Endothelial cell of umbilical vein (primary cell): ENCODE measurements at regions not wholly inside any gene's neighbourhood (a gene's known extent, or its start where the extent isn't known, plus 50 kb on each side); places are given as distances from the start of the nearest gene placed in this dataset.

ENCODE experiments used
- BruUV-seq: library from RNA; stranded (reverse); fragments of 400-500 nt; replicated peaks from 2 replicates; lab custom pipeline; 2021; lab: Mats Ljungman, UMichigan
- CTCF ChIA-PET: fragments of 300-600, 350-600 bp; sonication (Branson Sonifier 250); formaldehyde crosslinking; loops from one replicate; lab custom pipeline; 2021; ENCODE audit warnings: antibody characterized with exemption, inconsistent platforms; lab: Charles Lee
- POLR2A ChIA-PET: fragments of 300-600, 350-600 bp; sonication (Branson Sonifier 250); formaldehyde crosslinking; loops from one replicate; lab custom pipeline; 2021; ENCODE audit warnings: antibody characterized with exemption, inconsistent platforms; lab: Charles Lee
- DNase-seq: peaks from one replicate; pipeline ENCODE4 v3.0.0-alpha.2; 2011; ENCODE audit warnings: low read depth, low spot score
- FAIRE-seq: peaks from 2 replicates; lab custom pipeline; 2011; peaks lifted over from hg19 to GRCh38; lab: Jason Lieb, UNC
- H2AFZ ChIP-seq: 2 replicates; pipeline ENCODE4 v1.6.0; 2012; ENCODE audit warnings: low read depth, low read length, control low read depth, inconsistent platforms
- H3K27ac ChIP-seq: 2 replicates; pipeline ENCODE4 v1.5.1; 2011; ENCODE audit warnings: low read depth, mild to moderate bottlenecking, control low read depth, low read length, moderate library complexity; ENCODE audit not compliant: insufficient read depth
- H3K27me3 ChIP-seq, 2 experiments: 2 replicates each; pipeline versions ENCODE4 v1.6.0 to v1.6.1; 2011; ENCODE audit warnings: low read length in 2 of 2, mixed read lengths in 1 of 2; ENCODE audit not compliant: control insufficient read depth in 2 of 2, insufficient read depth in 2 of 2
- H3K36me3 ChIP-seq, 2 experiments: 2 replicates in 1 of 2; 3 replicates in 1 of 2; pipeline ENCODE4 v1.5.1; 2011; ENCODE audit warnings: low read length in 2 of 2, mild to moderate bottlenecking in 1 of 2, moderate library complexity in 1 of 2; ENCODE audit not compliant: control insufficient read depth in 2 of 2, insufficient read depth in 2 of 2; ENCODE audit errors: extremely low read depth in 1 of 2
- H3K4me1 ChIP-seq: 3 replicates; pipeline ENCODE4 v1.5.1; 2011; ENCODE audit warnings: mild to moderate bottlenecking, low read length; ENCODE audit not compliant: control insufficient read depth, insufficient read depth; ENCODE audit errors: extremely low read depth
- H3K4me2 ChIP-seq: 2 replicates; pipeline ENCODE4 v1.6.1; 2011; ENCODE audit warnings: low read length, control low read depth, mixed read lengths; ENCODE audit not compliant: insufficient read depth
- H3K4me3 ChIP-seq, 3 experiments: fragments of 200-600 bp in 1 of 3; sonication (generic), shearing (Covaris generic) in 1 of 3; replicated peaks in 1 of 3; 2 replicates each; pipeline ENCODE4 v1.5.1; 2011 to 2016; ENCODE audit warnings: control low read depth in 3 of 3, low read length in 3 of 3, mild to moderate bottlenecking in 2 of 3, inconsistent platforms in 1 of 3, low read depth in 1 of 3, moderate library complexity in 1 of 3; ENCODE audit not compliant: insufficient read depth in 1 of 3
- H3K79me2 ChIP-seq: 2 replicates; pipeline ENCODE4 v1.6.0; 2012; ENCODE audit warnings: low read length, inconsistent platforms; ENCODE audit not compliant: control insufficient read depth, insufficient read depth
- H3K9ac ChIP-seq: replicated peaks from 2 replicates; pipeline ENCODE3; 2011; ENCODE audit warnings: low read length, control low read depth; ENCODE audit not compliant: insufficient read depth; ENCODE audit errors: extremely low read depth
- H3K9me1 ChIP-seq: replicated peaks from 3 replicates; pipeline ENCODE4 v1.6.0; 2011; ENCODE audit warnings: mild to moderate bottlenecking, low read length; ENCODE audit not compliant: control insufficient read depth, insufficient read depth; ENCODE audit errors: extremely low read depth
- H3K9me3 ChIP-seq: replicated peaks from 2 replicates; pipeline ENCODE4 v1.5.1; 2012; ENCODE audit warnings: low read length, inconsistent platforms; ENCODE audit not compliant: control insufficient read depth, insufficient read depth
- H4K20me1 ChIP-seq: replicated peaks from 2 replicates; pipeline ENCODE3; 2011; ENCODE audit warnings: mild to moderate bottlenecking, low read length; ENCODE audit not compliant: control insufficient read depth, insufficient read depth; ENCODE audit errors: extremely low read depth
- EZH2 ChIP-seq: IDR thresholded peaks from 2 replicates; pipeline ENCODE4 v1.6.1; 2012; ENCODE audit warnings: borderline replicate concordance, low read depth, mild to moderate bottlenecking, moderate library complexity, low read length, inconsistent platforms; ENCODE audit not compliant: severe bottlenecking
- FOS ChIP-seq: IDR thresholded peaks from 2 replicates; pipeline ENCODE4 v1.6.1; 2011; ENCODE audit warnings: mild to moderate bottlenecking, low read length, moderate library complexity, borderline replicate concordance; ENCODE audit not compliant: insufficient read depth
- GATA2 ChIP-seq: IDR thresholded peaks from 2 replicates; pipeline ENCODE4 v1.7.0; 2011; ENCODE audit warnings: low read depth, mild to moderate bottlenecking, moderate library complexity, mixed read lengths, low read length; ENCODE audit not compliant: insufficient read length, insufficient read depth
- JUN ChIP-seq: IDR thresholded peaks from 2 replicates; pipeline ENCODE4 v1.6.1; 2011; ENCODE audit warnings: borderline replicate concordance, low read depth; ENCODE audit not compliant: insufficient read length, insufficient read depth
- MYC ChIP-seq: IDR thresholded peaks from one replicate; pipeline ENCODE4 v1.6.1; 2011; ENCODE audit warnings: mild to moderate bottlenecking, low read depth, low read length
- POLR2A ChIP-seq: IDR thresholded peaks from 2 replicates; pipeline ENCODE4 v1.6.1; 2012; ENCODE audit warnings: low read depth, mild to moderate bottlenecking, control low read depth, low read length
- POLR2AphosphoS5 ChIP-seq: IDR thresholded peaks from 2 replicates; pipeline ENCODE4 v1.6.1; 2012; ENCODE audit warnings: low read depth, mild to moderate bottlenecking, control low read depth, low read length, moderate library complexity; ENCODE audit not compliant: insufficient read depth
- dilution Hi-C: fragments of 300-500 bp; cut with MboI; formaldehyde crosslinking; loops from one replicate; pipeline ENCODE4 v1.15.0; 2019; ENCODE audit warnings: low sequenced_read_pairs; ENCODE audit not compliant: extremely low pct_ligation_motif_present
- intact Hi-C: fragments of 100-400 bp; cut with micrococcal nuclease; formaldehyde crosslinking; loops from one replicate; pipeline ENCODE4 v1.10.0; 2022
- TF ChIP-seq, protein P1 (sequence below), 2 donors: IDR thresholded peaks; 1 replicate in 1 of 2; 2 replicates in 1 of 2; pipeline ENCODE4 v1.5.1; 2011; ENCODE audit warnings: low read length in 2 of 2, mild to moderate bottlenecking in 2 of 2, moderate library complexity in 2 of 2, control low read depth in 1 of 2, inconsistent platforms in 1 of 2, low read depth in 1 of 2; ENCODE audit not compliant: insufficient read depth in 1 of 2; ENCODE audit errors: extremely low read depth in 1 of 2
- TF ChIP-seq, protein P2 (sequence below): IDR thresholded peaks from 2 replicates; pipeline ENCODE4 v1.6.1; 2011; ENCODE audit not compliant: insufficient read depth, insufficient read length

DNA sequence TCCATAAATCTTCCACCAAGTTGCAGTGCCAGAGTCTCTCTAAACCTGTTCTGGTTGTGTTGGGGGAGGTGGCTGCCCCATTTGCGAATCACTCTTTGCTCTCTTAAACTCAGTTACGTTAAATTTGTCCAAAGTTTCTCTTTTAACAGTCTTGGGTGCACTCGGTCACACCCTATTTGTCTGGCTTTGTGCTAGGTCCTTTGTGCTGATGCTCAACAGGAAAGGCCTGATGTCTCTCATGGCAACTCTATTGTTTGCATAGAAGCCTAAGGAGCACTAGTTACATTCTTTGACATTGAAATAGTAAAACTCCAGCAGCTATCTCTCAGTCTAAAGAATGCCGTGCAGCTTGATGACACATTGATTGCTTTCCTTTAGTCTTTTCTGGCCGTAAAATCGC is 105.1 kb downstream of the TRMT11 start:
- no peaks in the 10 kb centered on the region for H3K36me3 ChIP-seq
- no peak for DNase-seq
- no peaks in the 10 kb centered on the region for H3K79me2 ChIP-seq
- no peaks in the 10 kb centered on the region for H3K9me3 ChIP-seq
- POLR2A ChIA-PET: no interaction called here
- H3K4me1 ChIP-seq: no peaks in the 10 kb centered on the region
- CTCF ChIA-PET: interaction anchor here (1.5 kb wide), 1 partner anchor 13 kb away, joined by 4 read pairs; no protein-coding TSS in a partner anchor
- H3K27ac ChIP-seq: no peak overlapping the region
- no peaks in the 10 kb centered on the region for H3K27me3 ChIP-seq
- no TSS peak for BruUV-seq
- H3K9me1 ChIP-seq: no peaks in the 10 kb centered on the region
- dilution Hi-C loops (no loop called here), intact Hi-C loops (no loop called here)
- FAIRE-seq: no peak
- H3K4me2 ChIP-seq: no peak overlapping the region
- no peak overlapping the region for H3K4me3 ChIP-seq
- no peak for TF ChIP-seq FOS
- TF ChIP-seq, protein P1, sequence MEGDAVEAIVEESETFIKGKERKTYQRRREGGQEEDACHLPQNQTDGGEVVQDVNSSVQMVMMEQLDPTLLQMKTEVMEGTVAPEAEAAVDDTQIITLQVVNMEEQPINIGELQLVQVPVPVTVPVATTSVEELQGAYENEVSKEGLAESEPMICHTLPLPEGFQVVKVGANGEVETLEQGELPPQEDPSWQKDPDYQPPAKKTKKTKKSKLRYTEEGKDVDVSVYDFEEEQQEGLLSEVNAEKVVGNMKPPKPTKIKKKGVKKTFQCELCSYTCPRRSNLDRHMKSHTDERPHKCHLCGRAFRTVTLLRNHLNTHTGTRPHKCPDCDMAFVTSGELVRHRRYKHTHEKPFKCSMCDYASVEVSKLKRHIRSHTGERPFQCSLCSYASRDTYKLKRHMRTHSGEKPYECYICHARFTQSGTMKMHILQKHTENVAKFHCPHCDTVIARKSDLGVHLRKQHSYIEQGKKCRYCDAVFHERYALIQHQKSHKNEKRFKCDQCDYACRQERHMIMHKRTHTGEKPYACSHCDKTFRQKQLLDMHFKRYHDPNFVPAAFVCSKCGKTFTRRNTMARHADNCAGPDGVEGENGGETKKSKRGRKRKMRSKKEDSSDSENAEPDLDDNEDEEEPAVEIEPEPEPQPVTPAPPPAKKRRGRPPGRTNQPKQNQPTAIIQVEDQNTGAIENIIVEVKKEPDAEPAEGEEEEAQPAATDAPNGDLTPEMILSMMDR (IDR thresholded peaks at IDR 0.05; ENCODE audit: extremely low read depth in 1 of 2, insufficient read depth in 1 of 2, low read depth in 1 of 2, low read length in 2 of 2): no peak
- TF ChIP-seq JUN: no peak
- TF ChIP-seq POLR2A: no peak
- TF ChIP-seq EZH2: no peak
- no peak for TF ChIP-seq POLR2AphosphoS5
- no peak for TF ChIP-seq GATA2
- no peak for TF ChIP-seq MYC
- TF ChIP-seq, protein P2, sequence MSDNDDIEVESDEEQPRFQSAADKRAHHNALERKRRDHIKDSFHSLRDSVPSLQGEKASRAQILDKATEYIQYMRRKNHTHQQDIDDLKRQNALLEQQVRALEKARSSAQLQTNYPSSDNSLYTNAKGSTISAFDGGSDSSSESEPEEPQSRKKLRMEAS: no peak
- no peak overlapping the region for H3K9ac ChIP-seq
- H4K20me1 ChIP-seq: no peaks in the 10 kb centered on the region
- H2AFZ ChIP-seq: no peak overlapping the region
